ENCODE measurements at regions not wholly inside any gene's neighbourhood (a gene's known extent, or its start where the extent isn't known, plus 50 kb on each side); places are given as distances from the start of the nearest gene placed in this dataset.

DNA sequence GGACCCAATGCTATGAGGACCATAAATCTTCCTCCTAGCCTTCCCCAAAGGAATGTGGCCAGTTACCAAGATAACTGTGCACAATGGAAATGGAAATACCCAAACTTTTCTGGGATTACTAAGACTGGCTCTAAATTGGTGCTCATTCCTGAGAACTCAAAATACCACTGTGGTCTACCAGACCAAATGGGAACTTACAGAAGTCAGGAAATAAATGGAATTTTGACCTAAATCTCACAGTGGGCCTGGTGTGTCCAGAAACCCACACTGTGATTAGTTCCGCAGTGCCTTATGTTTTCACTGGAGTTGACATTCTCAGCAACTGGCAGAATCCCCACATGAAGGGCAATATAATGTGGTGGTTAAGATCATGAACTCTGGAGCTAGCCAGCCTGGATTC is 99.4 kb upstream of the ZC3H12C start:
- TF ChIP-seq, protein P1, sequence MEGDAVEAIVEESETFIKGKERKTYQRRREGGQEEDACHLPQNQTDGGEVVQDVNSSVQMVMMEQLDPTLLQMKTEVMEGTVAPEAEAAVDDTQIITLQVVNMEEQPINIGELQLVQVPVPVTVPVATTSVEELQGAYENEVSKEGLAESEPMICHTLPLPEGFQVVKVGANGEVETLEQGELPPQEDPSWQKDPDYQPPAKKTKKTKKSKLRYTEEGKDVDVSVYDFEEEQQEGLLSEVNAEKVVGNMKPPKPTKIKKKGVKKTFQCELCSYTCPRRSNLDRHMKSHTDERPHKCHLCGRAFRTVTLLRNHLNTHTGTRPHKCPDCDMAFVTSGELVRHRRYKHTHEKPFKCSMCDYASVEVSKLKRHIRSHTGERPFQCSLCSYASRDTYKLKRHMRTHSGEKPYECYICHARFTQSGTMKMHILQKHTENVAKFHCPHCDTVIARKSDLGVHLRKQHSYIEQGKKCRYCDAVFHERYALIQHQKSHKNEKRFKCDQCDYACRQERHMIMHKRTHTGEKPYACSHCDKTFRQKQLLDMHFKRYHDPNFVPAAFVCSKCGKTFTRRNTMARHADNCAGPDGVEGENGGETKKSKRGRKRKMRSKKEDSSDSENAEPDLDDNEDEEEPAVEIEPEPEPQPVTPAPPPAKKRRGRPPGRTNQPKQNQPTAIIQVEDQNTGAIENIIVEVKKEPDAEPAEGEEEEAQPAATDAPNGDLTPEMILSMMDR (IDR thresholded peaks at IDR 0.05; ENCODE audit: insufficient read depth, low read depth, low read length), result no peak
- no peak for DNase-seq (ENCODE audit: low read depth)
- no peak overlapping the region for H3K4me3 ChIP-seq (ENCODE audit: low read depth, low read length)

DNA sequence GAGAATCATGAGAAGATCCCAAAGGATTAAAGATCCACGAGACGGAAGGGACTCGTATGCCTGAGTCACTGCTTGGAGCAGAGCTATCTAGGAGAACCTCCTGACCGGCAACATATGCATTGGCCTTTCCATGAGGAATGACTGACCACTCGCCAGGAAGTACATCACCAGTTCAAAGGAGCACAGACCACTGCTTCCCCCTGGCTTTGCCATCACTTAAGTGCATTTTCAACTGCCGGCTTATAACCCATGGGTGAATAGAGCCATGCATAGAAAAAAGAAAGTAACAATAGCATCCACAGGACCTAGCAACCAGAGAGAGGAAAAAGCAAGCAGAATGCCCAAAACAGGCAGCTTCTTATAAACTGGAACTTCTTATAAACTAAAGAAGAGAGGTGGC is 98.3 kb upstream of the ZC3H12C start:
- TF ChIP-seq, protein P1 (IDR thresholded peaks at IDR 0.05; ENCODE audit: insufficient read depth, low read depth, low read length), result no peak
- DNase-seq (ENCODE audit: low read depth), result no peak
- no peak overlapping the region for H3K4me3 ChIP-seq (ENCODE audit: low read depth, low read length)

DNA sequence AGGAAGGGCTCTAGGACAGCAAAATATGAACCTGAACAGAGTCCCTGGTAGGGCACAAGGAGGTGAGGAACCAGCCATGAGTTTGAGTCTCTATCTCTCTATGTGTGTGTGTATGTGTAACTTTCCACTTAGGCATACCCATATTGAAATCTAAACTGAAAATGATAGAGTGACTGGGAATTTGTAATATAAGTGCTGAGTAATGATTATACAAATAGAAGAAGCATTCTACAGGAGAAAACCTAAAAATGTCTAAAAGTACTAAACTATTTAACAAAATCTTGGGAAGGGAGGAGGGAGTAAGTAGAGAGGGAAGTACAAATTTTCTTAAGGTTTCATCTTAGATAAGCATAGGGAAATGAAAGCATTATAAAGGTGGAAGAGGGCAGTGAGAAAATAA is 97.1 kb upstream of the ZC3H12C start:
- DNase-seq (ENCODE audit: low read depth), result no peak
- TF ChIP-seq, protein P1 (IDR thresholded peaks at IDR 0.05; ENCODE audit: insufficient read depth, low read depth, low read length), result no peak
- H3K4me3 ChIP-seq (ENCODE audit: low read depth, low read length), result no peak overlapping the region

DNA sequence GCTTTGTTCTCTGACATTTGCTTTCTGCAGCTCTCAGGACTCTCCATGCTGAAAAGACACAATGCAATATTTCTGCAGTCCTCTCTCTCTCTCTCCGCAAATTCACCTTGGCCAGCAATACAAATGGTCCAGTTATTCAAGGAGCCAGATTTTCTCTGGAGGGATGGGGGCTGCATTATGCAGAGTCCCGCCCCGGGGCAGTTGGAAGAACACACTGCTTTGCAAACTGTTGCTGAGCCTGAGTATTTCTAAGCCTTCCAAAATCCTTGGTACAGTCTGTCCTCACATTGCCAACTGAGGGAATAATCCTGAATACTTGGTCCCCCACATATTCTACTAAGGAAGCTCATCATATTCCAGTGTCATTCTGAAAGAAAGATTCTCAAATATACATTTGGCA is 94.3 kb upstream of the ZC3H12C start:
- TF ChIP-seq, protein P1 (IDR thresholded peaks at IDR 0.05; ENCODE audit: insufficient read depth, low read depth, low read length), result no peak
- H3K4me3 ChIP-seq (ENCODE audit: low read depth, low read length), result no peak overlapping the region
- no peak for DNase-seq (ENCODE audit: low read depth)

DNA sequence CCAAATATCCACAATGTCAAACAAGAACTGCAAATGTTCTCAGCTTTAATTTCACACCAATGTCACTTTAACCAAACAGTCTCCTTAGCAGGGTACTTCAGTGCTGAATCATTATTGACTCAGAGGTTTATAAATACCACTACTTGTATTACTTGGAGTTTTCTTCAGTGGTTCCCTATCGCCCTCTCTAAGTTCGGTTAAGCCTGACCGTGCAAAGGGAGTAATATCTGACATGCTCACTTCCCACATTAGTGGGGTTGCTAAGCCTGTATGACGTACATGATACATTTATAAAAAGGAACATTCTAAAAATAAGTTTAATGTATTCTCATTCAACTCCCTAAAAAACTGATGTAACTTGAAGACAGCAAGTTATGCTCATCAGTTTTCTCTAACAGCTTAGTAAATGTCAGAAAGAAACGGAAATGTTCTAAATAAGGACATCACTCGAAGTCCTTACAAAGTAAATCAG is 93.1 kb upstream of the ZC3H12C start:
- no peak overlapping the region for H3K4me3 ChIP-seq (ENCODE audit: low read depth, low read length)
- TF ChIP-seq, protein P1 (IDR thresholded peaks at IDR 0.05; ENCODE audit: insufficient read depth, low read depth, low read length), result no peak
- DNase-seq (ENCODE audit: low read depth), result peak; percentile 84

DNA sequence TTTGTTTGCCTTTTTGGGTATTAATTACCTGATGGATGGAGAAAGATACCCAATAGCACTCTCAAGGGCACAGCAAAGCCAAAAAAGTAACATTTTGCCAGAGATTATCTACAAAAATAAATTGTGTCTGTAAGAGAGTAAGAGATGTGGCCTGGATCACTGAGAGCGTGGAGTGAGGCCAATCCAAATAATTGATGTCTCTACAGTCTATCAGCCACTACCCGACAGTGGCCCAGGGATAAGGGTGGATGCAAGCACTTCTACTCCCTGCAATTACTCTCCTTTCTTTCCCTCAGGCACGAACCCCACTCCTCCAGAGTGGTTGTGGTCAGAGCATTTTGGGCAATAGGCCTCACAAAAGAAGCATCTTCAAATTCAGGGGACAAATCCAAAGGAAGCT is 92.3 kb upstream of the ZC3H12C start:
- no peak for DNase-seq (ENCODE audit: low read depth)
- H3K4me3 ChIP-seq (ENCODE audit: low read depth, low read length), result no peak overlapping the region
- TF ChIP-seq, protein P1 (IDR thresholded peaks at IDR 0.05; ENCODE audit: insufficient read depth, low read depth, low read length), result no peak

DNA sequence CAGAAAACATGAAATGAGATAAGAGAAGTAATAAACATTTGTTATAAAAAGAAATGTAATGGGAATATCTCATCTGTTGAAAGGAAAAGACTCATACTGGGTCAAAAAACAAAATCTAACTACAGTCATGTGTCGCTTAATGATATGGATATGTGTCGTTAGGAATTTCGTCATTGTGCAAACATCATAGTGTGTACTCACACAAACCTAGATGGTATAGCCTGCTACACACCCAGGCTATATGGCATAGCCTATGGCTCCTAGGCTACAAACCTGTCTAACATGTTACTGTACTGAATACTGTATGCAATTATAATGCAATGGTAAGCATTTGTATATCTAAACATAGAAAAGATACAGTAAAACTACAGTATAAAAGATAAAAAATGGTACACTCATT is 89.8 kb upstream of the ZC3H12C start:
- no peak overlapping the region for H3K4me3 ChIP-seq (ENCODE audit: low read depth, low read length)
- TF ChIP-seq, protein P1 (IDR thresholded peaks at IDR 0.05; ENCODE audit: insufficient read depth, low read depth, low read length), result no peak
- no peak for DNase-seq (ENCODE audit: low read depth)

Measured in fibroblast of villous mesenchyme (primary cell).